Kidney epithelial cell (primary cell): ENCODE measurements at regions not wholly inside any gene's neighbourhood (a gene's known extent, or its start where the extent isn't known, plus 50 kb on each side); places are given as distances from the start of the nearest gene placed in this dataset.

Experiments
- DNase-seq: peaks from one replicate; pipeline ENCODE4 v3.0.0-alpha.2; 2010; ENCODE audit warnings: low read depth
- H3K27me3 ChIP-seq: 2 replicates; pipeline ENCODE4 v1.6.0; 2011; ENCODE audit warnings: low read length; ENCODE audit not compliant: control insufficient read depth, insufficient read depth
- H3K36me3 ChIP-seq: 2 replicates; pipeline ENCODE4 v1.5.1; 2011; ENCODE audit warnings: low read length; ENCODE audit not compliant: control insufficient read depth, insufficient read depth
- H3K4me3 ChIP-seq: 2 replicates; pipeline ENCODE4 v1.5.1; 2011; ENCODE audit warnings: low read depth, mild to moderate bottlenecking, control low read depth, low read length
- TF ChIP-seq, protein P1 (sequence below): IDR thresholded peaks from 2 replicates; pipeline ENCODE4 v1.5.1; 2011; ENCODE audit warnings: mild to moderate bottlenecking, moderate library complexity, low read length, control low read depth, inconsistent platforms; ENCODE audit not compliant: insufficient read depth, poor library complexity, severe bottlenecking

DNA sequence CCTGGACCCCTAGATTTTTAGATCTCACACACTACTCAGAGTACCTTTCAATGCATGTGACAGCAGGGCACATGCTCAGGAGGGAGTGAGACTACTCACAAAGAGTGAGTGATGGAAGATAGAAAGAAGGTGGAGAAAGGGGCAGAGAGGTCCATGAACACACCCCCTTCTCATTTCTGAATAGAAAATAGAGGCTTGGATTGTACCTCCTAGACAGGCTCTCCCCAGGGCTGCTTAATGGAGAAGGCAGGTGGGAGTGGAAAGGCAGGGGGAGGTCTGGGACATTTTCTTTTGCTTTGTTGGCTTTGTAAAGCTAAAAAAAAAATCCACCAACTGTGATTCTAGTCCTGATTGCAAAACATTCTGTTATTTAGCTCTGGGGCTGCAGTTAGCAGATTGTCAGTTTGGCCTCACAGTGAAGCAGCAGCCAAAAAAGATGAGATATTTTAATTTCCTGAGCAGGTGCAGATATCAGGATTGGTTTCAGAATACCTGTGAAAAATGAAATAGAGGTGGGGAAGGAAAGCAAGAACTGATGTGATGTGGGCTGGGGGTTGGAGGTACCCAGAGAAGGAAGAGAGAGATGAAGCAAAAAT lies 119.3 kb upstream of the GYPC start:
- TF ChIP-seq, protein P1, sequence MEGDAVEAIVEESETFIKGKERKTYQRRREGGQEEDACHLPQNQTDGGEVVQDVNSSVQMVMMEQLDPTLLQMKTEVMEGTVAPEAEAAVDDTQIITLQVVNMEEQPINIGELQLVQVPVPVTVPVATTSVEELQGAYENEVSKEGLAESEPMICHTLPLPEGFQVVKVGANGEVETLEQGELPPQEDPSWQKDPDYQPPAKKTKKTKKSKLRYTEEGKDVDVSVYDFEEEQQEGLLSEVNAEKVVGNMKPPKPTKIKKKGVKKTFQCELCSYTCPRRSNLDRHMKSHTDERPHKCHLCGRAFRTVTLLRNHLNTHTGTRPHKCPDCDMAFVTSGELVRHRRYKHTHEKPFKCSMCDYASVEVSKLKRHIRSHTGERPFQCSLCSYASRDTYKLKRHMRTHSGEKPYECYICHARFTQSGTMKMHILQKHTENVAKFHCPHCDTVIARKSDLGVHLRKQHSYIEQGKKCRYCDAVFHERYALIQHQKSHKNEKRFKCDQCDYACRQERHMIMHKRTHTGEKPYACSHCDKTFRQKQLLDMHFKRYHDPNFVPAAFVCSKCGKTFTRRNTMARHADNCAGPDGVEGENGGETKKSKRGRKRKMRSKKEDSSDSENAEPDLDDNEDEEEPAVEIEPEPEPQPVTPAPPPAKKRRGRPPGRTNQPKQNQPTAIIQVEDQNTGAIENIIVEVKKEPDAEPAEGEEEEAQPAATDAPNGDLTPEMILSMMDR = no peak
- no peak overlapping the region for H3K4me3 ChIP-seq
- no peaks in the 10 kb centered on the region for H3K27me3 ChIP-seq
- no peaks in the 10 kb centered on the region for H3K36me3 ChIP-seq
- no peak for DNase-seq

DNA sequence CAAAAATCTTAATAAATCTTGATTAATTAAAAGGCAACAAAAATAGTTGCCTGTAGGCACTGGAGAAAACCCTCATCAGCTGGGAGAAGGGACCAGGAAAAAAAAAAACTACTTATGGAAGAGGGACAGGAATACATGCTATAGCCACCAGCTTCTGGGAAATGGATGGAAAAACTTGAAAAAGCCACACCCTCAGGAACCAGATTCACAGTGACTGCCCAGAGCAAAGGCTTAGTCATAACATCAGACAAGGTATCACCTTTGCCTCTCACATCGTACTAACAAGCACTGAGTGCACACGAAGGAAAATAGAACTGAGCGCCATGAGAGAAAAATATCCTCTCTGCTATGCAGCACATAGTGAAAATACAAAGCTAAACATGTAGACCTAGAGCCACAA lies 116.9 kb upstream of the GYPC start:
- TF ChIP-seq, protein P1 = no peak
- Histone ChIP-seq H3K4me3 (no peak overlapping the region), H3K27me3 (no peaks in the 10 kb centered on the region), H3K36me3 (no peaks in the 10 kb centered on the region)
- DNase-seq = no peak

DNA sequence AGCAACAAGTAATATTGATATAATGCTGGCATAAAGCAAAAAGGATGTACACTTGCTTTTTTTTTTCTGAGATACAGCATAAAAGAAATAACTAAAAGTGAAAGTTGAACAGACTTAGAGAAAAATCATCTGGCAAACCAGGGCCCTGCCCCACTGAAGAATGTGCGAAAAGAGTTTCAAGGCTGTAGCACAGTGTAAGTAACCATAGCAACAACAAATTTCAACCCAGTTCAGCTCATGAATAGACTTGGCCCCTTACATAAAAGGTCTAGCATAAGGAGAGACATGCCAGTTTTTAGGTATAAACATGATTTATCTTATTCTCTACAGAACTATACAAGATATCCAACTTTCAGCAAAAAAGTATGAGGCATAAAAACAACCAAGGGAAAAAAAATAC lies 113.7 kb upstream of the GYPC start:
- no peaks in the 10 kb centered on the region for H3K36me3 ChIP-seq
- no peak for DNase-seq
- TF ChIP-seq, protein P1 = no peak
- no peaks in the 10 kb centered on the region for H3K27me3 ChIP-seq
- no peak overlapping the region for H3K4me3 ChIP-seq

GRCh38 chr2:126543081-126543480 lies 112.9 kb upstream of the GYPC start:
- TF ChIP-seq, protein P1 = no peak
- DNase-seq = no peak

DNA sequence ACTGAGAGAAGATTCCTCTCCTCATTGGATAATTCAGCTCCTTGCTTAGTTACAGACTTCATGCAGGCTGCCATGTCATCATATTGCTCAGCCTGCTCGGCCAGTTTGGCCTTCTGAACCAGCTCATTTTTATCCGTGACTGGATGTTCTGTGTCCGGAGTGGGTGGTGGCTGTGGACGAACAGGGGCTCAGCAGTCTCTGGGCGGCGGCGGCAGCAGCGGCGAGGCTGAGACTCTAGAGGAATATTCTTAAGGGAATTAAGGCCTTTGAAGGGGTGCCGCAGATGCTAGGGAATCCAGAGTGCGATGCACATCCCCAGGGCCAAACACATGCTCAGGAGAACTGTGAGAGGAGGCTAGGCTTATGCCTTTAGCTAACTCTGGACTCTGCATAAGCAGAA lies 97.9 kb upstream of the GYPC start:
- no peak for DNase-seq
- Histone ChIP-seq H3K4me3 (no peak overlapping the region), H3K36me3 (no peaks in the 10 kb centered on the region), H3K27me3 (no peaks in the 10 kb centered on the region)
- TF ChIP-seq, protein P1 = no peak

More at GRCh38 chr2:126543081-126543480, 112.9 kb upstream of the GYPC start:
- H3K36me3 ChIP-seq = no peaks in the 10 kb centered on the region
- no peaks in the 10 kb centered on the region for H3K27me3 ChIP-seq
- no peak overlapping the region for H3K4me3 ChIP-seq

GRCh38 chr2:126568734-126569133 lies 87.2 kb upstream of the GYPC start:
- Histone ChIP-seq H3K4me3 (no peak overlapping the region), H3K36me3 (no peaks in the 10 kb centered on the region), H3K27me3 (no peaks in the 10 kb centered on the region)
- DNase-seq = no peak
- TF ChIP-seq, protein P1 = no peak
